Ovary (tissue), 3 donors: ENCODE measurements at regions not wholly inside any gene's neighbourhood (a gene's known extent, or its start where the extent isn't known, plus 50 kb on each side); places are given as distances from the start of the nearest gene placed in this dataset.

Experiments
- POLR2A ChIP-seq: fragments of 450-650 bp; IDR thresholded peaks from one replicate; pipeline ENCODE4 v1.6.1; 2017; ENCODE audit warnings: antibody characterized with exemption, mild to moderate bottlenecking, moderate library complexity
- TF ChIP-seq, protein P1 (sequence below), 3 donors: fragments of 450-650 bp in 2 of 3; fragments of 200-600 bp in 1 of 3; IDR thresholded peaks; one replicate each; pipeline versions ENCODE4 v1.5.1 to v1.8.0; 2016 to 2022; ENCODE audit warnings: antibody characterized with exemption in 3 of 3, mild to moderate bottlenecking in 1 of 3
- donor health status: DM: no; HTN: no; CAD: no.

- TF ChIP-seq, protein P1, sequence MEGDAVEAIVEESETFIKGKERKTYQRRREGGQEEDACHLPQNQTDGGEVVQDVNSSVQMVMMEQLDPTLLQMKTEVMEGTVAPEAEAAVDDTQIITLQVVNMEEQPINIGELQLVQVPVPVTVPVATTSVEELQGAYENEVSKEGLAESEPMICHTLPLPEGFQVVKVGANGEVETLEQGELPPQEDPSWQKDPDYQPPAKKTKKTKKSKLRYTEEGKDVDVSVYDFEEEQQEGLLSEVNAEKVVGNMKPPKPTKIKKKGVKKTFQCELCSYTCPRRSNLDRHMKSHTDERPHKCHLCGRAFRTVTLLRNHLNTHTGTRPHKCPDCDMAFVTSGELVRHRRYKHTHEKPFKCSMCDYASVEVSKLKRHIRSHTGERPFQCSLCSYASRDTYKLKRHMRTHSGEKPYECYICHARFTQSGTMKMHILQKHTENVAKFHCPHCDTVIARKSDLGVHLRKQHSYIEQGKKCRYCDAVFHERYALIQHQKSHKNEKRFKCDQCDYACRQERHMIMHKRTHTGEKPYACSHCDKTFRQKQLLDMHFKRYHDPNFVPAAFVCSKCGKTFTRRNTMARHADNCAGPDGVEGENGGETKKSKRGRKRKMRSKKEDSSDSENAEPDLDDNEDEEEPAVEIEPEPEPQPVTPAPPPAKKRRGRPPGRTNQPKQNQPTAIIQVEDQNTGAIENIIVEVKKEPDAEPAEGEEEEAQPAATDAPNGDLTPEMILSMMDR (IDR thresholded peaks at IDR 0.05) = no peak
- no peak for TF ChIP-seq POLR2A
These were observed 182.7 kb downstream of the ANAPC1 start for GRCh38 chr2:111701266-111701665.
